ENCODE measurements at regions not wholly inside any gene's neighbourhood (a gene's known extent, or its start where the extent isn't known, plus 50 kb on each side); places are given as distances from the start of the nearest gene placed in this dataset.

GRCh38 chr2:194495046-194495445, 1162.0 kb upstream of the SLC39A10 start:
- no peaks in the 10 kb centered on the region; the same call in 1 of the 2 replicates for H3K9me3 ChIP-seq
- ChIA-PET CTCF (no interaction called here), POLR2A (no interaction called here)
- H3K4me1 ChIP-seq (ENCODE audit: control insufficient read depth in 1 of 2, insufficient read depth in 2 of 2, low read depth in 1 of 2, low read length in 1 of 2): no peaks in the 10 kb centered on the region; a peak in 1 of 4 replicates
- TF ChIP-seq TCF12 (IDR thresholded peaks at IDR 0.05) (no peak), JUND (IDR thresholded peaks at IDR 0.05) (peak; percentile 14; the same call in 1 of the 2 replicates)
- H2AFZ ChIP-seq (ENCODE audit: low read depth): no peak overlapping the region
- no peaks in the 10 kb centered on the region for H4K20me1 ChIP-seq (ENCODE audit: insufficient read depth)
- no peak overlapping the region for H3K4me2 ChIP-seq
- no peaks in the 10 kb centered on the region for H3F3A ChIP-seq (replicated peaks; ENCODE audit: insufficient read depth)
- no peaks in the 10 kb centered on the region for H3K27me3 ChIP-seq (ENCODE audit: insufficient read depth)
- no peaks in the 10 kb centered on the region for H3K79me2 ChIP-seq (ENCODE audit: insufficient read depth)
- no peak overlapping the region for H3K4me3 ChIP-seq (ENCODE audit: low read depth in 2 of 2, low read length in 1 of 2)
- DNase-seq: no peak
- H3K9me2 ChIP-seq: no peaks in the 10 kb centered on the region
- H3K9ac ChIP-seq: no peak overlapping the region
- no peaks in the 10 kb centered on the region for H3K36me3 ChIP-seq (replicated peaks in 1 of 2; ENCODE audit: control insufficient read depth in 1 of 2, insufficient read depth in 2 of 2, low read length in 1 of 2)
- no peak overlapping the region for H3K27ac ChIP-seq (ENCODE audit: low read depth in 2 of 2, low read length in 1 of 2)

- no peaks in the 10 kb centered on the region for H3K9me2 ChIP-seq
- TF ChIP-seq JUND (IDR thresholded peaks at IDR 0.05) (no peak), TEAD4 (IDR thresholded peaks at IDR 0.05; ENCODE audit: borderline replicate concordance, insufficient read depth) (no peak), REST (IDR thresholded peaks at IDR 0.05; ENCODE audit: low read depth, low read length) (no peak), MEF2A (IDR thresholded peaks at IDR 0.05; ENCODE audit: borderline replicate concordance, low read depth) (no peak), ZBTB33 (IDR thresholded peaks at IDR 0.05; ENCODE audit: borderline replicate concordance, low read depth) (no peak), RFX5 (IDR thresholded peaks at IDR 0.05; ENCODE audit: low read length) (no peak), CHD2 (IDR thresholded peaks at IDR 0.05; ENCODE audit: low read length, partially characterized antibody) (no peak), RXRA (IDR thresholded peaks at IDR 0.05; ENCODE audit: borderline replicate concordance, low read depth) (no peak), USF2 (IDR thresholded peaks at IDR 0.05; ENCODE audit: borderline replicate concordance, low read depth, low read length) (no peak), SMC3 (IDR thresholded peaks at IDR 0.05; ENCODE audit: low read depth, low read length) (no peak), ELF1 (IDR thresholded peaks at IDR 0.05) (no peak), SIN3A (IDR thresholded peaks at IDR 0.05; ENCODE audit: borderline replicate concordance, low read depth, low read length) (no peak), PBX3 (IDR thresholded peaks at IDR 0.05) (no peak), EZH2phosphoT487 (IDR thresholded peaks at IDR 0.05; ENCODE audit: borderline replicate concordance, low read depth) (no peak), EP300 (IDR thresholded peaks at IDR 0.05; ENCODE audit: borderline replicate concordance in 1 of 2, low read depth in 1 of 2, low read length in 1 of 2) (no peak), YY1 (IDR thresholded peaks at IDR 0.05; ENCODE audit: low read depth) (no peak), MAX (IDR thresholded peaks at IDR 0.05; ENCODE audit: low read depth) (no peak), TAF1 (IDR thresholded peaks at IDR 0.05; ENCODE audit: borderline replicate concordance, low read depth, low read length) (no peak)
- no peaks in the 10 kb centered on the region; the same call in 1 of the 2 replicates for H3K9me3 ChIP-seq
- ChIA-PET POLR2A (no interaction called here), CTCF (no interaction called here)
- no peak overlapping the region for H3K9ac ChIP-seq
- H4K20me1 ChIP-seq (ENCODE audit: insufficient read depth): no peaks in the 10 kb centered on the region
- H3K4me2 ChIP-seq: no peak overlapping the region
- no peaks in the 10 kb centered on the region for H3K36me3 ChIP-seq (replicated peaks in 1 of 2; ENCODE audit: control insufficient read depth in 1 of 2, insufficient read depth in 2 of 2, low read length in 1 of 2)
- H3K27me3 ChIP-seq (ENCODE audit: insufficient read depth): no peaks in the 10 kb centered on the region
- H2AFZ ChIP-seq (ENCODE audit: low read depth): no peak overlapping the region
- H3K4me1 ChIP-seq (ENCODE audit: control insufficient read depth in 1 of 2, insufficient read depth in 2 of 2, low read depth in 1 of 2, low read length in 1 of 2): no peaks in the 10 kb centered on the region; a peak in 1 of 4 replicates
- no peaks in the 10 kb centered on the region for H3K79me2 ChIP-seq (ENCODE audit: insufficient read depth)
- DNase-seq: no peak
- H3F3A ChIP-seq (replicated peaks; ENCODE audit: insufficient read depth): no peaks in the 10 kb centered on the region
- no peak overlapping the region for H3K27ac ChIP-seq (ENCODE audit: low read depth in 2 of 2, low read length in 1 of 2)
- H3K4me3 ChIP-seq (ENCODE audit: low read depth in 2 of 2, low read length in 1 of 2): no peak overlapping the region
Observed at GRCh38 chr2:194494401-194494800, 1162.6 kb upstream of the SLC39A10 start.
